ENCODE measurements at regions not wholly inside any gene's neighbourhood (a gene's known extent, or its start where the extent isn't known, plus 50 kb on each side); places are given as distances from the start of the nearest gene placed in this dataset.

GRCh38 chr1:187374742-187375141, 546.0 kb downstream of the PLA2G4A start:
- Histone ChIP-seq H3K79me1 (ENCODE audit: low read length) (no peaks in the 10 kb centered on the region), H4K12ac (ENCODE audit: low read depth, low read length) (no peak overlapping the region), H2AFZ (ENCODE audit: insufficient read depth, low read length, poor library complexity) (no peak overlapping the region), H3K4me3 (ENCODE audit: low read depth, low read length) (no peak overlapping the region), H2BK120ac (ENCODE audit: insufficient read depth, low read length, poor library complexity) (no peak overlapping the region), H3K4ac (ENCODE audit: low read depth, low read length) (no peak overlapping the region), H4K91ac (ENCODE audit: low read depth, low read length) (no peak overlapping the region), H3K14ac (ENCODE audit: low read length) (no peak overlapping the region), H3K79me2 (ENCODE audit: control insufficient read depth, insufficient read depth, low read length, poor library complexity) (no peaks in the 10 kb centered on the region), H3K18ac (ENCODE audit: low read length) (no peak overlapping the region), H2BK5ac (ENCODE audit: low read depth, low read length, poor library complexity) (no peak overlapping the region), H3K23ac (ENCODE audit: low read length) (no peak overlapping the region), H3K4me1 (ENCODE audit: control insufficient read depth in 1 of 2, insufficient read depth in 2 of 2, low read length in 2 of 2) (no peaks in the 10 kb centered on the region), H3K36me3 (ENCODE audit: control insufficient read depth in 1 of 2, insufficient read depth in 2 of 2, low read length in 2 of 2) (no peaks in the 10 kb centered on the region), H2AK5ac (ENCODE audit: low read length) (no peak overlapping the region), H4K8ac (ENCODE audit: low read depth, low read length) (no peak overlapping the region), H2BK12ac (ENCODE audit: low read length) (no peak overlapping the region), H3K27ac (ENCODE audit: low read depth, low read length) (no peak overlapping the region), H3K9me3 (ENCODE audit: insufficient read depth, low read depth, low read length) (no peaks in the 10 kb centered on the region), H3K4me2 (ENCODE audit: low read length) (no peak overlapping the region), H3K27me3 (ENCODE audit: insufficient read depth, low read length) (no peaks in the 10 kb centered on the region), H3K9ac (ENCODE audit: low read length) (no peak overlapping the region)
- no peak for DNase-seq
- no CpG with 5 or more reads among the region's 1 CpG for WGBS (ENCODE audit: extremely low coverage, insufficient coverage, insufficient read length)

- no peak overlapping the region for H2AK5ac ChIP-seq (ENCODE audit: low read length)
- no peak overlapping the region for H2BK12ac ChIP-seq (ENCODE audit: low read length)
- no peak overlapping the region for H2BK5ac ChIP-seq (ENCODE audit: low read depth, low read length, poor library complexity)
- H3K27me3 ChIP-seq (ENCODE audit: insufficient read depth, low read length) = no peaks in the 10 kb centered on the region
- no peaks in the 10 kb centered on the region for H3K4me1 ChIP-seq (ENCODE audit: control insufficient read depth in 1 of 2, insufficient read depth in 2 of 2, low read length in 2 of 2)
- no peak overlapping the region for H3K23ac ChIP-seq (ENCODE audit: low read length)
- peak in 1 of 2 donors; percentile 1 for DNase-seq
- H3K4me2 ChIP-seq (ENCODE audit: low read length) = no peak overlapping the region
- H3K18ac ChIP-seq (ENCODE audit: low read length) = no peak overlapping the region
- H4K8ac ChIP-seq (ENCODE audit: low read depth, low read length) = no peak overlapping the region
- no peak overlapping the region for H2BK120ac ChIP-seq (ENCODE audit: insufficient read depth, low read length, poor library complexity)
- no CpG with 5 or more reads among the region's 3 CpGs for WGBS (ENCODE audit: extremely low coverage, insufficient coverage, insufficient read length)
- no peak overlapping the region for H3K9ac ChIP-seq (ENCODE audit: low read length)
- H4K91ac ChIP-seq (ENCODE audit: low read depth, low read length) = no peak overlapping the region
- no peaks in the 10 kb centered on the region for H3K9me3 ChIP-seq (ENCODE audit: insufficient read depth, low read depth, low read length)
- no peak overlapping the region for H3K27ac ChIP-seq (ENCODE audit: low read depth, low read length)
- H3K4ac ChIP-seq (ENCODE audit: low read depth, low read length) = no peak overlapping the region
- no peak overlapping the region for H4K12ac ChIP-seq (ENCODE audit: low read depth, low read length)
- H3K36me3 ChIP-seq (ENCODE audit: control insufficient read depth in 1 of 2, insufficient read depth in 2 of 2, low read length in 2 of 2) = no peaks in the 10 kb centered on the region
- no peak overlapping the region for H3K14ac ChIP-seq (ENCODE audit: low read length)
- H2AFZ ChIP-seq (ENCODE audit: insufficient read depth, low read length, poor library complexity) = no peak overlapping the region
- H3K79me2 ChIP-seq (ENCODE audit: control insufficient read depth, insufficient read depth, low read length, poor library complexity) = no peaks in the 10 kb centered on the region
- H3K79me1 ChIP-seq (ENCODE audit: low read length) = no peaks in the 10 kb centered on the region
- no peak overlapping the region for H3K4me3 ChIP-seq (ENCODE audit: low read depth, low read length)
Observed at GRCh38 chr1:187383366-187383765, 554.6 kb downstream of the PLA2G4A start.

GRCh38 chr1:187384504-187384903, 555.8 kb downstream of the PLA2G4A start:
- H3K9me3 ChIP-seq (ENCODE audit: insufficient read depth, low read depth, low read length) = no peaks in the 10 kb centered on the region
- H3K79me1 ChIP-seq (ENCODE audit: low read length) = no peaks in the 10 kb centered on the region
- no peak overlapping the region for H2BK120ac ChIP-seq (ENCODE audit: insufficient read depth, low read length, poor library complexity)
- no peaks in the 10 kb centered on the region for H3K36me3 ChIP-seq (ENCODE audit: control insufficient read depth in 1 of 2, insufficient read depth in 2 of 2, low read length in 2 of 2)
- no peak overlapping the region for H3K27ac ChIP-seq (ENCODE audit: low read depth, low read length)
- no peak overlapping the region for H3K4me2 ChIP-seq (ENCODE audit: low read length)
- no peak overlapping the region for H2BK12ac ChIP-seq (ENCODE audit: low read length)
- no peak overlapping the region for H2BK5ac ChIP-seq (ENCODE audit: low read depth, low read length, poor library complexity)
- no peaks in the 10 kb centered on the region for H3K4me1 ChIP-seq (ENCODE audit: control insufficient read depth in 1 of 2, insufficient read depth in 2 of 2, low read length in 2 of 2)
- H3K18ac ChIP-seq (ENCODE audit: low read length) = no peak overlapping the region
- no peak overlapping the region for H2AK5ac ChIP-seq (ENCODE audit: low read length)
- H3K4me3 ChIP-seq (ENCODE audit: low read depth, low read length) = no peak overlapping the region
- no peak overlapping the region for H4K12ac ChIP-seq (ENCODE audit: low read depth, low read length)
- H4K8ac ChIP-seq (ENCODE audit: low read depth, low read length) = no peak overlapping the region
- H3K23ac ChIP-seq (ENCODE audit: low read length) = no peak overlapping the region
- H3K4ac ChIP-seq (ENCODE audit: low read depth, low read length) = no peak overlapping the region
- H2AFZ ChIP-seq (ENCODE audit: insufficient read depth, low read length, poor library complexity) = no peak overlapping the region
- H3K9ac ChIP-seq (ENCODE audit: low read length) = no peak overlapping the region
- no peak for DNase-seq
- no peak overlapping the region for H3K14ac ChIP-seq (ENCODE audit: low read length)
- no peaks in the 10 kb centered on the region for H3K27me3 ChIP-seq (ENCODE audit: insufficient read depth, low read length)
- WGBS (ENCODE audit: extremely low coverage, insufficient coverage, insufficient read length) = no CpG with 5 or more reads among the region's 2 CpGs
- H3K79me2 ChIP-seq (ENCODE audit: control insufficient read depth, insufficient read depth, low read length, poor library complexity) = no peaks in the 10 kb centered on the region
- H4K91ac ChIP-seq (ENCODE audit: low read depth, low read length) = no peak overlapping the region

- Histone ChIP-seq H3K79me2 (ENCODE audit: control insufficient read depth, insufficient read depth, low read length, poor library complexity) (no peaks in the 10 kb centered on the region), H3K27ac (ENCODE audit: low read depth, low read length) (no peak overlapping the region), H3K4me1 (ENCODE audit: control insufficient read depth in 1 of 2, insufficient read depth in 2 of 2, low read length in 2 of 2) (no peaks in the 10 kb centered on the region), H3K4me2 (ENCODE audit: low read length) (no peak overlapping the region), H3K4ac (ENCODE audit: low read depth, low read length) (no peak overlapping the region), H3K14ac (ENCODE audit: low read length) (no peak overlapping the region), H3K23ac (ENCODE audit: low read length) (no peak overlapping the region), H3K9me3 (ENCODE audit: insufficient read depth, low read depth, low read length) (no peaks in the 10 kb centered on the region), H3K18ac (ENCODE audit: low read length) (no peak overlapping the region), H3K4me3 (ENCODE audit: low read depth, low read length) (no peak overlapping the region), H2AK5ac (ENCODE audit: low read length) (no peak overlapping the region), H2BK12ac (ENCODE audit: low read length) (no peak overlapping the region), H2AFZ (ENCODE audit: insufficient read depth, low read length, poor library complexity) (no peak overlapping the region), H2BK120ac (ENCODE audit: insufficient read depth, low read length, poor library complexity) (no peak overlapping the region), H3K36me3 (ENCODE audit: control insufficient read depth in 1 of 2, insufficient read depth in 2 of 2, low read length in 2 of 2) (no peaks in the 10 kb centered on the region), H4K8ac (ENCODE audit: low read depth, low read length) (no peak overlapping the region), H3K27me3 (ENCODE audit: insufficient read depth, low read length) (no peaks in the 10 kb centered on the region), H2BK5ac (ENCODE audit: low read depth, low read length, poor library complexity) (no peak overlapping the region), H4K91ac (ENCODE audit: low read depth, low read length) (no peak overlapping the region), H3K9ac (ENCODE audit: low read length) (no peak overlapping the region), H4K12ac (ENCODE audit: low read depth, low read length) (no peak overlapping the region), H3K79me1 (ENCODE audit: low read length) (no peaks in the 10 kb centered on the region)
- DNase-seq = no peak
- WGBS (ENCODE audit: extremely low coverage, insufficient coverage, insufficient read length) = no CpG with 5 or more reads among the region's 3 CpGs
Observed at GRCh38 chr1:187390215-187390818, 561.6 kb downstream of the PLA2G4A start.

Measured in trophoblast cell (in vitro differentiated cells and primary cell).